OCI-LY3 (cell line): ENCODE measurements at regions not wholly inside any gene's neighbourhood (a gene's known extent, or its start where the extent isn't known, plus 50 kb on each side); places are given as distances from the start of the nearest gene placed in this dataset.

Experiments
- CTCF ChIP-seq: fragments of 200-600, 300-600 bp; sonication (generic); IDR thresholded peaks from 2 replicates; pipeline ENCODE4 v1.5.1; 2014; ENCODE audit warnings: antibody characterized with exemption, low read length, low read depth
- EZH2phosphoT487 ChIP-seq: fragments of 200-600 bp; shearing (Covaris generic); IDR thresholded peaks from 2 replicates; pipeline ENCODE4 v1.6.1; 2018; ENCODE audit warnings: antibody characterized with exemption, mixed run types, low read depth

GRCh38 chr11:103542851-103543250 lies 433.6 kb downstream of the DYNC2H1 start:
- TF ChIP-seq CTCF (no peak), EZH2phosphoT487 (no peak)
